ENCODE measurements at regions not wholly inside any gene's neighbourhood (a gene's known extent, or its start where the extent isn't known, plus 50 kb on each side); places are given as distances from the start of the nearest gene placed in this dataset.

GRCh38 chr16:65386672-65387071 is 264.8 kb upstream of the CDH11 start:
- in situ Hi-C loops (cut with HindIII; ENCODE audit: extremely low pct_ligation_motif_present, low pct_unique_long_range_greater_than_20kb), result no loop called here
- POLR2A ChIA-PET, result no interaction called here

GRCh38 chr16:65384441-65384840 is 262.6 kb upstream of the CDH11 start:
- Histone ChIP-seq H3K27ac (ENCODE audit: extremely low read length, insufficient read depth, low read length) (no peak overlapping the region), H3K4me2 (ENCODE audit: low read depth, low read length) (no peak overlapping the region), H4K20me1 (ENCODE audit: insufficient read depth, low read length) (no peaks in the 10 kb centered on the region), H3K9me3 (ENCODE audit: low read length) (peaks cover 39% of the 10 kb centered on the region), H3K9ac (ENCODE audit: insufficient read depth, low read depth, low read length) (no peak overlapping the region), H3K79me2 (ENCODE audit: insufficient read depth, low read length) (no peaks in the 10 kb centered on the region), H3K27me3 (ENCODE audit: control insufficient read depth in 1 of 2, insufficient read depth in 2 of 2, low read length in 2 of 2) (no peaks in the 10 kb centered on the region), H2AFZ (ENCODE audit: low read length) (no peak overlapping the region), H3K4me3 (replicated peaks in 1 of 3; ENCODE audit: insufficient read depth in 1 of 3, low read depth in 2 of 3, low read length in 3 of 3) (no peak overlapping the region), H3K4me1 (ENCODE audit: insufficient read depth, low read length) (no peaks in the 10 kb centered on the region), H3K36me3 (replicated peaks in 1 of 2; ENCODE audit: control insufficient read depth in 1 of 2, insufficient read depth in 2 of 2, low read length in 2 of 2) (no peaks in the 10 kb centered on the region)
- no peak for FAIRE-seq
- no peak for DNase-seq (ENCODE audit: low spot score)
- no peak for ATAC-seq
- ChIA-PET CTCF (ENCODE audit: low intra/inter-chr PET ratio, low total read pairs) (no interaction called here), POLR2A (no interaction called here)
- BruUV-seq (replicated peaks), result no TSS peak
- in situ Hi-C loops (cut with HindIII; ENCODE audit: extremely low pct_ligation_motif_present, low pct_unique_long_range_greater_than_20kb) (no loop called here), intact Hi-C loops (cut with micrococcal nuclease; ENCODE audit: unreplicated experiment) (no loop called here)
- 0% methylated on average over 1 of the region's 1 CpG for WGBS (ENCODE audit: low lambda C conversion rate)
- no peak for TF ChIP-seq TRIM24 (CRISPR knock-in tag; IDR thresholded peaks at IDR 0.05)
- TF ChIP-seq NCOA2 (CRISPR knock-in tag; IDR thresholded peaks at IDR 0.05), result no peak
- TF ChIP-seq NPAS2 (CRISPR knock-in tag; IDR thresholded peaks at IDR 0.05; ENCODE audit: borderline replicate concordance), result no peak
- no peak for TF ChIP-seq ZNF33B (CRISPR knock-in tag; IDR thresholded peaks at IDR 0.05)
- no peak for TF ChIP-seq ZNF264 (CRISPR knock-in tag; IDR thresholded peaks at IDR 0.05)
- TF ChIP-seq KMT2B (CRISPR knock-in tag; IDR thresholded peaks at IDR 0.05), result no peak
- no peak for TF ChIP-seq TOPORS (CRISPR knock-in tag; IDR thresholded peaks at IDR 0.05)
- no peak for TF ChIP-seq ZSCAN29 (CRISPR knock-in tag; conservative IDR thresholded peaks at IDR 0.05)
- TF ChIP-seq ZNF44 (CRISPR knock-in tag; IDR thresholded peaks at IDR 0.05), result no peak
- TF ChIP-seq PHF8 (CRISPR knock-in tag; IDR thresholded peaks at IDR 0.05), result no peak
- TF ChIP-seq ZNF230 (CRISPR knock-in tag; IDR thresholded peaks at IDR 0.05), result no peak
- TF ChIP-seq NFYC (CRISPR knock-in tag; IDR thresholded peaks at IDR 0.05), result no peak
- TF ChIP-seq ZNF878 (CRISPR knock-in tag; IDR thresholded peaks at IDR 0.05), result no peak
- no peak for TF ChIP-seq AHR (CRISPR knock-in tag; IDR thresholded peaks at IDR 0.05)
- no peak for TF ChIP-seq REPIN1 (CRISPR knock-in tag; IDR thresholded peaks at IDR 0.05; ENCODE audit: borderline replicate concordance, low read depth)
- no peak for TF ChIP-seq HOXA7 (CRISPR knock-in tag; IDR thresholded peaks at IDR 0.05)
- TF ChIP-seq ZEB1 (IDR thresholded peaks at IDR 0.05; ENCODE audit: insufficient replicate concordance, low read depth), result no peak
- TF ChIP-seq TEAD2 (CRISPR knock-in tag; IDR thresholded peaks at IDR 0.05), result no peak
- no peak for TF ChIP-seq ELF3 (CRISPR knock-in tag; IDR thresholded peaks at IDR 0.05)

More at GRCh38 chr16:65386672-65387071, 264.8 kb upstream of the CDH11 start:
- CTCF ChIA-PET (ENCODE audit: low intra/inter-chr PET ratio, low total read pairs), result no interaction called here
- Histone ChIP-seq H4K20me1 (ENCODE audit: insufficient read depth, low read length) (no peaks in the 10 kb centered on the region), H3K9ac (ENCODE audit: insufficient read depth, low read depth, low read length) (no peak overlapping the region), H3K4me3 (replicated peaks in 1 of 3; ENCODE audit: insufficient read depth in 1 of 3, low read depth in 2 of 3, low read length in 3 of 3) (no peak overlapping the region), H3K27ac (ENCODE audit: extremely low read length, insufficient read depth, low read length) (no peak overlapping the region), H2AFZ (ENCODE audit: low read length) (no peak overlapping the region), H3K79me2 (ENCODE audit: insufficient read depth, low read length) (no peaks in the 10 kb centered on the region), H3K27me3 (ENCODE audit: control insufficient read depth in 1 of 2, insufficient read depth in 2 of 2, low read length in 2 of 2) (no peaks in the 10 kb centered on the region), H3K4me2 (ENCODE audit: low read depth, low read length) (no peak overlapping the region), H3K9me3 (ENCODE audit: low read length) (peaks cover 39% of the 10 kb centered on the region), H3K36me3 (replicated peaks in 1 of 2; ENCODE audit: control insufficient read depth in 1 of 2, insufficient read depth in 2 of 2, low read length in 2 of 2) (no peaks in the 10 kb centered on the region), H3K4me1 (ENCODE audit: insufficient read depth, low read length) (no peaks in the 10 kb centered on the region)
- DNase-seq (ENCODE audit: low spot score), result no peak
- no peak for ATAC-seq
- BruUV-seq (replicated peaks), result no TSS peak
- intact Hi-C loops (cut with micrococcal nuclease; ENCODE audit: unreplicated experiment), result no loop called here
- no peak for FAIRE-seq
- no peak for TF ChIP-seq ZBTB2 (CRISPR knock-in tag; IDR thresholded peaks at IDR 0.05; ENCODE audit: low read depth)
- no peak for TF ChIP-seq FOSL2 (CRISPR knock-in tag; IDR thresholded peaks at IDR 0.05)
- no peak for TF ChIP-seq ZNF644 (CRISPR knock-in tag; IDR thresholded peaks at IDR 0.05; ENCODE audit: low read depth)
- 8% methylated on average over 2 of the region's 2 CpGs for WGBS (ENCODE audit: low lambda C conversion rate)
